Ovary (tissue), 7 donors: ENCODE measurements at regions not wholly inside any gene's neighbourhood (a gene's known extent, or its start where the extent isn't known, plus 50 kb on each side); places are given as distances from the start of the nearest gene placed in this dataset.

Experiments
- DNase-seq, 5 donors: peaks; one replicate each; pipeline ENCODE4 v3.0.0-alpha.2; 2019 to 2020
- H3K27ac ChIP-seq, 2 donors: fragments of 200-600 bp; one replicate each; pipeline versions ENCODE4 v1.5.1 to v1.8.0; 2019 to 2022
- H3K27me3 ChIP-seq: fragments of 200-600 bp; one replicate; pipeline ENCODE4 v1.8.0; 2022
- H3K36me3 ChIP-seq: fragments of 200-600 bp; sonication (generic); one replicate; pipeline ENCODE4 v1.5.1; 2019
- H3K4me1 ChIP-seq: one replicate; pipeline ENCODE4 v1.8.1; 2013; ENCODE audit warnings: mild to moderate bottlenecking, moderate library complexity; ENCODE audit not compliant: insufficient read depth
- H3K4me3 ChIP-seq: fragments of 200-600 bp; sonication (generic); one replicate; pipeline ENCODE4 v1.5.1; 2017
- H3K9me3 ChIP-seq, 2 donors: fragments of 200-600 bp in 1 of 2; sonication (generic) in 1 of 2; one replicate each; pipeline versions ENCODE4 v1.5.1 to v1.8.1; 2013 to 2019; ENCODE audit warnings: mild to moderate bottlenecking in 1 of 2, moderate library complexity in 1 of 2
- CTCF ChIP-seq, 3 donors: fragments of 450-650 bp in 2 of 3; fragments of 200-600 bp in 1 of 3; IDR thresholded peaks; one replicate each; pipeline versions ENCODE4 v1.5.1 to v1.8.0; 2016 to 2022; ENCODE audit warnings: antibody characterized with exemption in 3 of 3, mild to moderate bottlenecking in 1 of 3
- EP300 ChIP-seq: sonication (generic); formaldehyde crosslinking; IDR thresholded peaks from one replicate; pipeline ENCODE4 v1.6.1; 2017; ENCODE audit warnings: antibody characterized with exemption
- POLR2A ChIP-seq: fragments of 450-650 bp; IDR thresholded peaks from one replicate; pipeline ENCODE4 v1.6.1; 2017; ENCODE audit warnings: antibody characterized with exemption, mild to moderate bottlenecking, moderate library complexity
- WGBS, 3 donors: extraction: QIAGEN DNeasy Blood & Tissue Kit in 1 of 3; methylation state at CpG; one replicate each; pipeline versions ENCODE4 v1.1.5 to v1.1.7; 2013 to 2017; 5-methylcytosine and 5-hydroxymethylcytosine counted together
- intact Hi-C, 4 donors: fragments of 100-400 bp; cut with DNase I; formaldehyde crosslinking; loops; one replicate each; pipeline versions ENCODE4 v1.11.0 to v1.15.1; 2022 to 2023
- donor health status: DM: no; HTN: no; CAD: no; lungs with moderate emphysema.
- donor health status: DM: no; HTN: no; CAD: no.
- donor health status: Bipolar disorder and iron deficiency.
- donor health status: DM: no; HTN: no; CAD: no.
- donor health status: DM: yes; HTN: yes; CAD: no.

- H3K36me3 ChIP-seq, result no peaks in the 10 kb centered on the region
- H3K4me1 ChIP-seq, result peaks cover 1% of the 10 kb centered on the region
- H3K27ac ChIP-seq, result no peak overlapping the region
- intact Hi-C loops, result no loop called here
- no peaks in the 10 kb centered on the region for H3K27me3 ChIP-seq
- no peaks in the 10 kb centered on the region for H3K9me3 ChIP-seq
- H3K4me3 ChIP-seq, result no peak overlapping the region
- DNase-seq, result no peak
- TF ChIP-seq POLR2A (no peak), EP300 (no peak), CTCF (IDR thresholded peaks at IDR 0.05) (no peak)
Observed at GRCh38 chr7:116337800-116338199, 127.5 kb downstream of the TES start.

GRCh38 chr7:116339564-116339963, 129.2 kb downstream of the TES start:
- H3K27me3 ChIP-seq, result no peaks in the 10 kb centered on the region
- no peak overlapping the region for H3K4me3 ChIP-seq
- H3K4me1 ChIP-seq, result peaks cover 1% of the 10 kb centered on the region
- no peaks in the 10 kb centered on the region for H3K36me3 ChIP-seq
- WGBS, 3 donors, result 7 to 14% (median 10%) methylated on average over 3 of the region's 3 CpGs
- no peaks in the 10 kb centered on the region for H3K9me3 ChIP-seq
- H3K27ac ChIP-seq, result no peak overlapping the region
- intact Hi-C loops, result no loop called here
- TF ChIP-seq EP300 (no peak), CTCF (IDR thresholded peaks at IDR 0.05) (no peak), POLR2A (no peak)
- DNase-seq, result no peak

- intact Hi-C loops, result no loop called here
- WGBS, 3 donors, result 67 to 72% (median 67%) methylated on average over 4 of the region's 4 CpGs
Observed at GRCh38 chr7:116340201-116340847, 130.0 kb downstream of the TES start.

GRCh38 chr7:116340943-116341907, 130.9 kb downstream of the TES start:
- intact Hi-C loops, result no loop called here
- Histone ChIP-seq H3K36me3 (no peaks in the 10 kb centered on the region), H3K27ac (no peak overlapping the region), H3K4me3 (no peak overlapping the region), H3K4me1 (peaks cover 1% of the 10 kb centered on the region), H3K9me3 (no peaks in the 10 kb centered on the region), H3K27me3 (no peaks in the 10 kb centered on the region)
- TF ChIP-seq EP300 (no peak), CTCF (IDR thresholded peaks at IDR 0.05) (no peak), POLR2A (no peak)
- WGBS, 3 donors, result 88 to 89% (median 88%) methylated on average over 9 of the region's 9 CpGs
- no peak for DNase-seq

More at GRCh38 chr7:116340201-116340847, 130.0 kb downstream of the TES start:
- no peak for DNase-seq
- H3K4me3 ChIP-seq, result no peak overlapping the region
- TF ChIP-seq CTCF (IDR thresholded peaks at IDR 0.05) (no peak), EP300 (no peak), POLR2A (no peak)
- peaks cover 1% of the 10 kb centered on the region for H3K4me1 ChIP-seq
- no peak overlapping the region for H3K27ac ChIP-seq
- H3K36me3 ChIP-seq, result no peaks in the 10 kb centered on the region
- no peaks in the 10 kb centered on the region for H3K27me3 ChIP-seq
- H3K9me3 ChIP-seq, result no peaks in the 10 kb centered on the region
